ENCODE measurements at regions not wholly inside any gene's neighbourhood (a gene's known extent, or its start where the extent isn't known, plus 50 kb on each side); places are given as distances from the start of the nearest gene placed in this dataset.

GRCh38 chr4:156633847-156634246 is 337.8 kb downstream of the PDGFC start:
- Histone ChIP-seq H4K5ac (ENCODE audit: low read depth, low read length) (no peak overlapping the region), H3K36me3 (ENCODE audit: control insufficient read depth, insufficient read depth, low read length) (no peaks in the 10 kb centered on the region), H4K8ac (ENCODE audit: low read depth in 2 of 2, low read length in 2 of 2) (no peak overlapping the region), H3K79me1 (ENCODE audit: low read depth in 1 of 2, low read length in 2 of 2) (no peaks in the 10 kb centered on the region), H3K23ac (ENCODE audit: low read depth, low read length) (no peak overlapping the region), H3K9ac (ENCODE audit: low read depth, low read length) (no peak overlapping the region), H4K20me1 (ENCODE audit: insufficient read depth, low read length) (no peaks in the 10 kb centered on the region), H3K18ac (ENCODE audit: low read depth, low read length) (no peak overlapping the region), H2BK120ac (ENCODE audit: low read depth, low read length) (no peak overlapping the region), H3K56ac (ENCODE audit: extremely low read depth, insufficient read depth, low read length) (no peak overlapping the region), H3K4me2 (ENCODE audit: low read depth, low read length) (no peak overlapping the region), H3K4ac (ENCODE audit: low read depth, low read length) (no peak overlapping the region), H2AFZ (replicated peaks; ENCODE audit: low read length, poor library complexity) (no peak overlapping the region), H3K27ac (ENCODE audit: insufficient read depth, low read length) (no peak overlapping the region), H3K4me1 (ENCODE audit: control insufficient read depth, insufficient read depth, low read length) (peaks cover 2% of the 10 kb centered on the region; the same call in 1 of the 2 replicates), H3K4me3 (ENCODE audit: insufficient read depth, low read depth, low read length) (no peak overlapping the region), H2AK9ac (replicated peaks; ENCODE audit: low read depth, low read length, poor library complexity) (no peak overlapping the region), H2BK15ac (ENCODE audit: low read depth, low read length) (no peak overlapping the region), H2BK5ac (ENCODE audit: low read depth, low read length, poor library complexity, severe bottlenecking) (no peak overlapping the region), H2AK5ac (ENCODE audit: low read depth, low read length) (no peak overlapping the region), H3K14ac (replicated peaks; ENCODE audit: low read depth, low read length) (no peak overlapping the region), H4K91ac (ENCODE audit: insufficient read depth, low read depth, low read length) (no peak overlapping the region), H3K9me3 (ENCODE audit: control insufficient read depth, insufficient read depth, low read length) (no peaks in the 10 kb centered on the region), H3K27me3 (ENCODE audit: control insufficient read depth, insufficient read depth, low read length) (no peaks in the 10 kb centered on the region), H2BK20ac (ENCODE audit: low read depth, low read length) (no peak overlapping the region), H3K9me1 (ENCODE audit: insufficient read depth, low read length) (peaks cover under 1% of the 10 kb centered on the region; the same call in 1 of the 2 replicates)
- ChIA-PET CTCF (no interaction called here), POLR2A (ENCODE audit: unreplicated experiment) (no interaction called here)
- BruUV-seq (replicated peaks) = no TSS peak
- no peak for DNase-seq
- TF ChIP-seq CHD1 (IDR thresholded peaks at IDR 0.05; ENCODE audit: low read depth, low read length) (no peak), FOS (IDR thresholded peaks at IDR 0.05; ENCODE audit: low read depth, low read length) (no peak), RCOR1 (IDR thresholded peaks at IDR 0.05; ENCODE audit: insufficient replicate concordance, low read length) (no peak), CEBPB (IDR thresholded peaks at IDR 0.05; ENCODE audit: low read depth, low read length) (no peak), RFX5 (IDR thresholded peaks at IDR 0.05; ENCODE audit: low read depth, low read length) (no peak), USF2 (IDR thresholded peaks at IDR 0.05; ENCODE audit: low read depth, low read length) (no peak), CTCF (conservative IDR thresholded peaks at IDR 0.05; ENCODE audit: low read depth, low read length) (no peak), POLR2A (IDR thresholded peaks at IDR 0.05; ENCODE audit: low read depth, low read length) (no peak), MXI1 (IDR thresholded peaks at IDR 0.05; ENCODE audit: borderline replicate concordance, low read depth, low read length) (no peak), NFE2L2 (IDR thresholded peaks at IDR 0.05; ENCODE audit: low read depth, low read length) (no peak), SMC3 (IDR thresholded peaks at IDR 0.05; ENCODE audit: low read depth, low read length) (no peak), MAZ (IDR thresholded peaks at IDR 0.05; ENCODE audit: borderline replicate concordance, low read depth, low read length) (no peak), RAD21 (IDR thresholded peaks at IDR 0.05; ENCODE audit: low read length) (no peak), BHLHE40 (IDR thresholded peaks at IDR 0.05; ENCODE audit: low read depth, low read length) (no peak), ELK1 (IDR thresholded peaks at IDR 0.05; ENCODE audit: borderline replicate concordance, low read depth, low read length) (no peak)
- ATAC-seq (ENCODE audit: low read depth) = no peak
- no CpG with 5 or more reads among the region's 5 CpGs for WGBS, 2 experiments (ENCODE audit: extremely low coverage in 2 of 2, insufficient read length in 1 of 2)
- in situ Hi-C loops (cut with MboI; ENCODE audit: low sequenced_read_pairs) = no loop called here
- intact Hi-C loops (cut with micrococcal nuclease) = no loop called here
- dilution Hi-C loops (cut with HindIII; ENCODE audit: low sequenced_read_pairs, unreplicated experiment) = no loop called here
